ENCODE measurements at regions not wholly inside any gene's neighbourhood (a gene's known extent, or its start where the extent isn't known, plus 50 kb on each side); places are given as distances from the start of the nearest gene placed in this dataset.

DNA sequence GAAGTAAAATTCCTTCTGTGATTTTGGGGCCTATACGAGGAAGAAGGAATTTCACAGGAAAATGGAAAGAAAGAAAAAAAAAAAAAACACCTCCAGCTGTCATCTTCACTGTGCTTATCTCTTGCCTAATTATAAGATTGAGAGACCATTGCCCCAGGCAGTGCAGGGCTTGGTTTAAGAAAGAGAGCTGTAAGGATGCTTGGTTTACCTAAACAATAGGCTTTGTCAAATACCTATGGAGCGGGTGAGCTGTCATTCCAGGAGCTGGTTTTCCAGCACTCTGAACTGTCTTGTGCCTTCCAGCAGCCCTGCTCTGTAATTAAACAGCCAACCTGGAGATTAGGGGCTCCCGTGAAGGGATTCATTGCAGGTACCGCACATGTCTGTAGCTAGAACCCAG lies 137.8 kb downstream of the EDN3 start (continued):
- no peak for TF ChIP-seq HDAC6 (IDR thresholded peaks at IDR 0.05; ENCODE audit: low read depth, low read length)
- TF ChIP-seq EGR1 (IDR thresholded peaks at IDR 0.05; ENCODE audit: borderline replicate concordance, low read depth, low read length), result no peak
- TF ChIP-seq CREB1 (IDR thresholded peaks at IDR 0.05), result no peak
- no peak for TF ChIP-seq POU5F1 (IDR thresholded peaks at IDR 0.05; ENCODE audit: low read depth, low read length)
